CD4-positive, CD25-positive, alpha-beta regulatory T cell (primary cell): ENCODE measurements at regions not wholly inside any gene's neighbourhood (a gene's known extent, or its start where the extent isn't known, plus 50 kb on each side); places are given as distances from the start of the nearest gene placed in this dataset.

Experiments used
- ATAC-seq, 2 donors: fragments of 150-1000 bp; cut with Tn5 transposase; one replicate each; pipeline ENCODE4 v1.10.0; 2021; ENCODE audit warnings: low read depth in 2 of 2, moderate number of reproducible peaks in 2 of 2, moderate library complexity in 1 of 2
- DNase-seq, 3 donors: peaks; one replicate each; pipeline versions ENCODE4 v3.0.0 to v3.0.0-alpha.2; 2012 to 2022; ENCODE audit warnings: mixed read lengths in 1 of 3
- H3K27ac ChIP-seq: one replicate; pipeline ENCODE4 v1.7.0; 2013; ENCODE audit warnings: mild to moderate bottlenecking, low read length; ENCODE audit not compliant: insufficient read depth, poor library complexity, severe bottlenecking
- H3K27me3 ChIP-seq: one replicate; pipeline ENCODE4 v1.7.0; 2013; ENCODE audit warnings: low read length; ENCODE audit not compliant: control insufficient read depth, insufficient read depth
- H3K36me3 ChIP-seq: one replicate; pipeline ENCODE4 v1.7.0; 2013; ENCODE audit warnings: mild to moderate bottlenecking, low read length, moderate library complexity; ENCODE audit not compliant: control insufficient read depth, insufficient read depth
- H3K4me1 ChIP-seq: 2 replicates; pipeline ENCODE4 v1.7.0; 2013; ENCODE audit warnings: mild to moderate bottlenecking, low read length; ENCODE audit not compliant: insufficient read depth, control insufficient read depth, poor library complexity, severe bottlenecking
- H3K4me3 ChIP-seq: one replicate; pipeline ENCODE4 v1.7.0; 2013; ENCODE audit warnings: low read depth, mild to moderate bottlenecking, low read length, moderate library complexity
- H3K9me3 ChIP-seq, 2 experiments: 1 replicate in 1 of 2; 2 replicates in 1 of 2; pipeline ENCODE4 v1.7.0; 2013; ENCODE audit warnings: low read length in 2 of 2, mild to moderate bottlenecking in 1 of 2, moderate library complexity in 1 of 2; ENCODE audit not compliant: control insufficient read depth in 2 of 2
- H3K27ac Mint-ChIP-seq, 3 donors: one replicate each; pipeline ENCODE4 v1.8.0; 2020 to 2022; ENCODE audit warnings: mild to moderate bottlenecking in 3 of 3, mixed read lengths in 3 of 3, moderate library complexity in 2 of 3
- H3K27me3 Mint-ChIP-seq: one replicate; pipeline ENCODE4 v1.8.0; 2022; ENCODE audit warnings: mild to moderate bottlenecking, mixed read lengths
- H3K36me3 Mint-ChIP-seq: one replicate; pipeline ENCODE4 v1.8.0; 2020; ENCODE audit warnings: mixed read lengths
- H3K4me1 Mint-ChIP-seq, 4 donors: one replicate each; pipeline ENCODE4 v1.8.0; 2020 to 2022; ENCODE audit warnings: mixed read lengths in 4 of 4, mild to moderate bottlenecking in 1 of 4
- H3K4me3 Mint-ChIP-seq, 4 donors: one replicate each; pipeline ENCODE4 v1.8.0; 2020 to 2022; ENCODE audit warnings: mild to moderate bottlenecking in 4 of 4, mixed read lengths in 4 of 4, moderate library complexity in 3 of 4
- H3K9me3 Mint-ChIP-seq, 7 donors: one replicate each; pipeline ENCODE4 v1.8.0; 2020 to 2022; ENCODE audit warnings: mixed read lengths in 7 of 7, mild to moderate bottlenecking in 3 of 7, moderate library complexity in 2 of 7

- peak overlapping the region in 1 of 3 donors; percentile 23 for H3K27ac Mint-ChIP-seq
- ATAC-seq (no peak), DNase-seq (peak in 1 of 3 donors; percentile 7)
- Histone ChIP-seq H3K36me3 (no peaks in the 10 kb centered on the region), H3K4me1 (no peaks in the 10 kb centered on the region), H3K9me3 (peaks cover 10% of the 10 kb centered on the region in 2 experiments), H3K4me3 (no peak overlapping the region), H3K27me3 (peaks cover 1% of the 10 kb centered on the region), H3K27ac (no peak overlapping the region)
- H3K27me3 Mint-ChIP-seq: peaks cover 4% of the 10 kb centered on the region
- no peak overlapping the region for H3K4me3 Mint-ChIP-seq
- H3K36me3 Mint-ChIP-seq: no peaks in the 10 kb centered on the region
- H3K9me3 Mint-ChIP-seq: peaks cover 0 to 18% (median 5%) of the 10 kb centered on the region in 7 donors
- no peaks in the 10 kb centered on the region for H3K4me1 Mint-ChIP-seq
These were observed 432.1 kb downstream of the DYNC2H1 start for GRCh38 chr11:103541186-103541795.

GRCh38 chr11:103542851-103543250 is 433.6 kb downstream of the DYNC2H1 start:
- H3K4me1 Mint-ChIP-seq: no peaks in the 10 kb centered on the region

DNA sequence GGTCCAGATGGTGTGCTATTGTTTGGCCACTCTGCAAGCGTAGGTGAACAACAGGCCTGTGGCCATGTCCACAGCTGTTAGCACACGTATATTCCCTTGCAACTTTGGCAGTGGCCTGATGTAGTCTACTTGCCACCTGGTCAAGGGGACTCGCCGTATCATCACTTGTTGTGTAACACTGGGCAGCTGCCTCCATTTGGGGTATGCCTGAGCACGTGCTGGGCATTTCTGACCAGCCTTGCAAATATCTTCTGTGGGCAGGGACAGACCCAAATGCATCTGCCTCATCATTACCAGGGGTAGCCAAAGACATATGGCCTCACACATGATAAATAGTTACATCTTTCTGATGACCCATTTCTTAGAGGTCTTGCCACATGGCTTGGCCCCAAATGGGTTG is 434.2 kb downstream of the DYNC2H1 start:
- peaks cover 0 to 18% (median 5%) of the 10 kb centered on the region in 7 donors for H3K9me3 Mint-ChIP-seq
- H3K36me3 Mint-ChIP-seq: no peaks in the 10 kb centered on the region
- no peaks in the 10 kb centered on the region for H3K4me1 Mint-ChIP-seq
- no peak overlapping the region for H3K4me3 ChIP-seq
- H3K27ac Mint-ChIP-seq: no peak overlapping the region
- no peaks in the 10 kb centered on the region for H3K36me3 ChIP-seq
- DNase-seq: no peak
- peaks cover 1% of the 10 kb centered on the region for H3K27me3 ChIP-seq
- H3K27ac ChIP-seq: no peak overlapping the region
- H3K27me3 Mint-ChIP-seq: peaks cover 4% of the 10 kb centered on the region
- H3K4me1 ChIP-seq: no peaks in the 10 kb centered on the region
- no peak overlapping the region for H3K4me3 Mint-ChIP-seq
- peaks cover 10% of the 10 kb centered on the region in 2 experiments for H3K9me3 ChIP-seq
- no peak for ATAC-seq

More at GRCh38 chr11:103542851-103543250, 433.6 kb downstream of the DYNC2H1 start:
- Mint-ChIP-seq H3K36me3 (no peaks in the 10 kb centered on the region), H3K9me3 (peaks cover 0 to 18% (median 5%) of the 10 kb centered on the region in 7 donors), H3K27me3 (peaks cover 4% of the 10 kb centered on the region), H3K4me3 (no peak overlapping the region), H3K27ac (no peak overlapping the region)
- Histone ChIP-seq H3K27me3 (peaks cover 1% of the 10 kb centered on the region), H3K27ac (no peak overlapping the region), H3K4me3 (no peak overlapping the region), H3K4me1 (no peaks in the 10 kb centered on the region), H3K36me3 (no peaks in the 10 kb centered on the region), H3K9me3 (peaks cover 10% of the 10 kb centered on the region in 2 experiments)
- DNase-seq (no peak), ATAC-seq (no peak)

- peaks cover 4% of the 10 kb centered on the region for H3K27me3 Mint-ChIP-seq
These were observed 435.6 kb downstream of the DYNC2H1 start for GRCh38 chr11:103544874-103545273.

GRCh38 chr11:103545551-103545950 is 436.3 kb downstream of the DYNC2H1 start:
- no peaks in the 10 kb centered on the region for H3K4me1 Mint-ChIP-seq
- H3K27ac Mint-ChIP-seq: no peak overlapping the region
- peaks cover 4% of the 10 kb centered on the region for H3K27me3 Mint-ChIP-seq

More at GRCh38 chr11:103544874-103545273, 435.6 kb downstream of the DYNC2H1 start:
- ATAC-seq: no peak
- Histone ChIP-seq H3K27ac (no peak overlapping the region), H3K4me1 (no peaks in the 10 kb centered on the region), H3K9me3 (peaks cover 9 to 10% of the 10 kb centered on the region in 2 experiments), H3K27me3 (peaks cover 1% of the 10 kb centered on the region), H3K4me3 (no peak overlapping the region), H3K36me3 (no peaks in the 10 kb centered on the region)
- no peak for DNase-seq
- Mint-ChIP-seq H3K4me1 (no peaks in the 10 kb centered on the region), H3K27ac (no peak overlapping the region), H3K36me3 (no peaks in the 10 kb centered on the region), H3K9me3 (peaks cover 0 to 18% (median 5%) of the 10 kb centered on the region in 7 donors), H3K4me3 (no peak overlapping the region)

DNA sequence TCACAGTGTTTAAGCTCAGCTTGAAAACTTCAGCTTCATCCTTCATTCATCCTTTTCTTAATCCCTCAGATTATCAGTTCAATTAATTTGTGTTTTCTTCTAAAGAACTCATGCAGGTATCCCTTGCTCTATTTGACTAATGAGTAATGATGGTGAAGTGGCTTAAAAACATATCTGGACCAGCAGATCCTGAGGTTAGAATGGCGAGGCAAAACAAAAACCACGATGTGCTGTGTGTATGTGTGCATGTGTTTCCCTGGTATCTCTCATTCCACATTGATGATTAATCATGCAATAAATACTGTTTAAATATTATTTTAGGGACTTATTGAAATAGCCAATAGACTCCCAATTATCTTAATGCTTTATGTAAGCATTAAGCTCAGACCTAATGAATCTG is 437.0 kb downstream of the DYNC2H1 start:
- Mint-ChIP-seq H3K4me3 (no peak overlapping the region), H3K36me3 (no peaks in the 10 kb centered on the region), H3K9me3 (peaks cover 0 to 12% (median 2%) of the 10 kb centered on the region in 7 donors), H3K27ac (no peak overlapping the region), H3K4me1 (no peaks in the 10 kb centered on the region), H3K27me3 (peaks cover 4% of the 10 kb centered on the region)
- ATAC-seq (no peak), DNase-seq (no peak)
- Histone ChIP-seq H3K4me1 (no peaks in the 10 kb centered on the region), H3K9me3 (peaks cover 2 to 6% of the 10 kb centered on the region in 2 experiments), H3K4me3 (no peak overlapping the region), H3K36me3 (no peaks in the 10 kb centered on the region), H3K27ac (no peak overlapping the region), H3K27me3 (no peaks in the 10 kb centered on the region)

More at GRCh38 chr11:103545551-103545950, 436.3 kb downstream of the DYNC2H1 start:
- H3K27ac ChIP-seq: no peak overlapping the region
- Mint-ChIP-seq H3K36me3 (no peaks in the 10 kb centered on the region), H3K9me3 (peaks cover 0 to 17% (median 3%) of the 10 kb centered on the region in 7 donors), H3K4me3 (no peak overlapping the region)
- no peaks in the 10 kb centered on the region for H3K4me1 ChIP-seq
- H3K9me3 ChIP-seq: peaks cover 7 to 10% of the 10 kb centered on the region in 2 experiments
- no peak overlapping the region for H3K4me3 ChIP-seq
- H3K36me3 ChIP-seq: no peaks in the 10 kb centered on the region
- DNase-seq (no peak), ATAC-seq (no peak)
- H3K27me3 ChIP-seq: peaks cover 1% of the 10 kb centered on the region

DNA sequence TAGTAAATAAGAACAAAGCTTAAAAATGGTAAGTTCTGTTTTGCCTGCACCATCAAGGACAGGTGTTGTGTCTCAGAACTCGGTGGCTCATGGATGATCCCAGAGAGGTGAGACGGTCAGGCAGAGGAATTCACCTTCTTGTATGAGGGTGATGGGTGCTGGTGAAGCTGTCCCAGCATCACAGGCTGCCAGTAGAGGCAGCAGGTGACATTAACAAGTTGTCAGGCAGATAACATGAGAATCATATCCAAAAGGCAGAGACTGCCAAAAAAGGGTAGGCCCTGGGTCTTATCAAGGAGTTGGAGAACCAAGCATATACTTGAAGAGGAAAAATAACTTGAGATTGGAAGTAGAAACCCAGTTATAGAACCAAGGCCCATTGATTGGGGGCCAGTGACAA is 437.8 kb downstream of the DYNC2H1 start:
- Histone ChIP-seq H3K4me1 (no peaks in the 10 kb centered on the region), H3K36me3 (no peaks in the 10 kb centered on the region), H3K9me3 (no peaks in the 10 kb centered on the region), H3K27me3 (no peaks in the 10 kb centered on the region), H3K4me3 (no peak overlapping the region), H3K27ac (no peak overlapping the region)
- Mint-ChIP-seq H3K4me1 (no peaks in the 10 kb centered on the region), H3K36me3 (no peaks in the 10 kb centered on the region), H3K9me3 (peaks cover 0 to 4% (median under 1%) of the 10 kb centered on the region in 7 donors), H3K27me3 (peaks cover 4% of the 10 kb centered on the region), H3K4me3 (no peak overlapping the region), H3K27ac (no peak overlapping the region)
- no peak for ATAC-seq
- no peak for DNase-seq

- Mint-ChIP-seq H3K36me3 (no peaks in the 10 kb centered on the region), H3K4me3 (no peak overlapping the region), H3K27me3 (peaks cover 4% of the 10 kb centered on the region), H3K27ac (no peak overlapping the region), H3K4me1 (no peaks in the 10 kb centered on the region), H3K9me3 (peaks cover 0 to 2% (median 2%) of the 10 kb centered on the region in 7 donors)
- DNase-seq (no peak), ATAC-seq (no peak)
- Histone ChIP-seq H3K27me3 (no peaks in the 10 kb centered on the region), H3K9me3 (no peaks in the 10 kb centered on the region), H3K36me3 (no peaks in the 10 kb centered on the region), H3K4me3 (no peak overlapping the region), H3K4me1 (no peaks in the 10 kb centered on the region), H3K27ac (no peak overlapping the region)
These were observed 438.5 kb downstream of the DYNC2H1 start for GRCh38 chr11:103547691-103548090.
